ENCODE measurements at regions not wholly inside any gene's neighbourhood (a gene's known extent, or its start where the extent isn't known, plus 50 kb on each side); places are given as distances from the start of the nearest gene placed in this dataset.

DNA sequence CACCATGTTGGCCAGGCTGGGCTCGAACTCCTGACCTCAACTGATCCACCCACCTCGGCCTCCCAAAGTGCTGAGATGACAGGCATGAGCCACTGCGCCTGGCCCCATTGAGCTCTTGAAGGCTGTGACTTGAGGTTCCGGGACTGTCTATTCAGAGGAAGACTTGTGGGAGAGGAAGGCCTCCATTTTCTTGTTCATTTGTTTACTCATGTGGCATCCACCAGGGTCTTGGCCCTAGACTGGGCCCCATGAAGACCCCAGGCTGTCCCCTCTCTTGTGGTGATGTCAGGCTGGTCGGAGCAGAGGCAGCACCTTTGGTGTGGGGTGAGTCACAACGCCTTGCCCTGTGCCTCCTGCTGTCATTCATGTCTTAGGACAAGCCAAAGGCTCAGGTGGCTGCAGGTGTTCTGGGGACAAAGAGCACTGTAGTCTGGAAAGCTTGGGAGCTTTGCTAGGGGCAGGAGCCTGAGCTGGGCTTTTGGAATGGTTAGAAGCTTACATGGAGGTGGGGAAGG, 224.6 kb upstream of the C1orf174 start:
- H3K9me3 ChIP-seq (ENCODE audit: insufficient read depth, low read depth, low read length) = peaks cover 8% of the 10 kb centered on the region
- H3K27me3 ChIP-seq (ENCODE audit: insufficient read depth, low read length) = no peaks in the 10 kb centered on the region
- no peak overlapping the region for H3K4me2 ChIP-seq (ENCODE audit: low read length)
- H4K20me1 ChIP-seq (ENCODE audit: insufficient read depth, low read length) = no peaks in the 10 kb centered on the region
- H3K27ac ChIP-seq (ENCODE audit: low read depth, low read length) = no peak overlapping the region
- H3K4me3 ChIP-seq (ENCODE audit: insufficient read depth, low read depth, low read length) = no peak overlapping the region
- no peaks in the 10 kb centered on the region for H3K4me1 Mint-ChIP-seq (ENCODE audit: low read depth, unreplicated experiment)
- no peak for DNase-seq (ENCODE audit: low read depth)
- H3K27me3 Mint-ChIP-seq (ENCODE audit: low read depth, unreplicated experiment) = peaks cover 9% of the 10 kb centered on the region
- no peaks in the 10 kb centered on the region for H3K4me1 ChIP-seq (ENCODE audit: insufficient read depth, low read length)
- H3K9me3 Mint-ChIP-seq (ENCODE audit: unreplicated experiment) = peaks cover 11% of the 10 kb centered on the region
- no peak overlapping the region for H3K9ac ChIP-seq (ENCODE audit: low read length)
- H3K36me3 ChIP-seq (ENCODE audit: insufficient read depth, low read length) = no peaks in the 10 kb centered on the region
- H2AFZ ChIP-seq (ENCODE audit: low read depth, low read length) = no peak overlapping the region
- no peaks in the 10 kb centered on the region for H3K36me3 Mint-ChIP-seq (ENCODE audit: low read depth, unreplicated experiment)
- H3K27ac Mint-ChIP-seq (ENCODE audit: unreplicated experiment) = no peak overlapping the region
- no peaks in the 10 kb centered on the region for H3K79me2 ChIP-seq (ENCODE audit: insufficient read depth, low read length)
- no peak for FAIRE-seq
- H3K4me3 Mint-ChIP-seq (ENCODE audit: unreplicated experiment) = no peak overlapping the region
- TF ChIP-seq, protein P1, sequence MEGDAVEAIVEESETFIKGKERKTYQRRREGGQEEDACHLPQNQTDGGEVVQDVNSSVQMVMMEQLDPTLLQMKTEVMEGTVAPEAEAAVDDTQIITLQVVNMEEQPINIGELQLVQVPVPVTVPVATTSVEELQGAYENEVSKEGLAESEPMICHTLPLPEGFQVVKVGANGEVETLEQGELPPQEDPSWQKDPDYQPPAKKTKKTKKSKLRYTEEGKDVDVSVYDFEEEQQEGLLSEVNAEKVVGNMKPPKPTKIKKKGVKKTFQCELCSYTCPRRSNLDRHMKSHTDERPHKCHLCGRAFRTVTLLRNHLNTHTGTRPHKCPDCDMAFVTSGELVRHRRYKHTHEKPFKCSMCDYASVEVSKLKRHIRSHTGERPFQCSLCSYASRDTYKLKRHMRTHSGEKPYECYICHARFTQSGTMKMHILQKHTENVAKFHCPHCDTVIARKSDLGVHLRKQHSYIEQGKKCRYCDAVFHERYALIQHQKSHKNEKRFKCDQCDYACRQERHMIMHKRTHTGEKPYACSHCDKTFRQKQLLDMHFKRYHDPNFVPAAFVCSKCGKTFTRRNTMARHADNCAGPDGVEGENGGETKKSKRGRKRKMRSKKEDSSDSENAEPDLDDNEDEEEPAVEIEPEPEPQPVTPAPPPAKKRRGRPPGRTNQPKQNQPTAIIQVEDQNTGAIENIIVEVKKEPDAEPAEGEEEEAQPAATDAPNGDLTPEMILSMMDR (IDR thresholded peaks at IDR 0.05; ENCODE audit: insufficient read depth, low read depth, low read length) = no peak
- TF ChIP-seq EZH2 (IDR thresholded peaks at IDR 0.05; ENCODE audit: insufficient read depth, low read length) = no peak

DNA sequence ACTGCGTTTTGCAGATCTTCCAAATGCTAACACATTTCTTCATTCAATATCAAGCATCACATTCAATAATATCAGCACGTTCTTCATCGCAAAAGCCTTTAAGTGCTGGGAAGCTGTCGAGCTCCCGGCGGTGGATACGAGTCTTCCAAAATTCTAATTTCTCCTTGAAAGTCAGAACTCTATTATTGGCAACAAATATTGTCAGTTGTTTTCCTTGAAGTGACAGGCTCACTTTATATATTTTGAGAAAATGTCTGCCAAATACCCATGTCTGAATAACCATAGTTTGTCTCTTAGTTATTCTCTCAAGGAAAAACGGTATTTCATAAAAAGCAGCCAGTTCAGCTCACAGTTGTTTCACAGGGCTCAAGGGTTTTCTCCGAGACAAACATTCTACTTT, 226.2 kb upstream of the C1orf174 start:
- H3K4me2 ChIP-seq (ENCODE audit: low read length) = no peak overlapping the region
- no peaks in the 10 kb centered on the region for H3K36me3 ChIP-seq (ENCODE audit: insufficient read depth, low read length)
- Mint-ChIP-seq H3K4me1 (ENCODE audit: low read depth, unreplicated experiment) (no peaks in the 10 kb centered on the region), H3K27me3 (ENCODE audit: low read depth, unreplicated experiment) (peaks cover 7% of the 10 kb centered on the region), H3K4me3 (ENCODE audit: unreplicated experiment) (no peak overlapping the region), H3K9me3 (ENCODE audit: unreplicated experiment) (peaks cover 11% of the 10 kb centered on the region), H3K27ac (ENCODE audit: unreplicated experiment) (no peak overlapping the region), H3K36me3 (ENCODE audit: low read depth, unreplicated experiment) (no peaks in the 10 kb centered on the region)
- FAIRE-seq = no peak
- DNase-seq (ENCODE audit: low read depth) = no peak
- H3K9me3 ChIP-seq (ENCODE audit: insufficient read depth, low read depth, low read length) = peaks cover 6% of the 10 kb centered on the region
- no peak overlapping the region for H3K9ac ChIP-seq (ENCODE audit: low read length)
- H3K27ac ChIP-seq (ENCODE audit: low read depth, low read length) = no peak overlapping the region
- no peak overlapping the region for H3K4me3 ChIP-seq (ENCODE audit: insufficient read depth, low read depth, low read length)
- H3K4me1 ChIP-seq (ENCODE audit: insufficient read depth, low read length) = no peaks in the 10 kb centered on the region
- no peaks in the 10 kb centered on the region for H4K20me1 ChIP-seq (ENCODE audit: insufficient read depth, low read length)
- H2AFZ ChIP-seq (ENCODE audit: low read depth, low read length) = no peak overlapping the region
- no peaks in the 10 kb centered on the region for H3K79me2 ChIP-seq (ENCODE audit: insufficient read depth, low read length)
- TF ChIP-seq, protein P1 (IDR thresholded peaks at IDR 0.05; ENCODE audit: insufficient read depth, low read depth, low read length) = no peak
- TF ChIP-seq EZH2 (IDR thresholded peaks at IDR 0.05; ENCODE audit: insufficient read depth, low read length) = no peak
- no peaks in the 10 kb centered on the region for H3K27me3 ChIP-seq (ENCODE audit: insufficient read depth, low read length)

DNA sequence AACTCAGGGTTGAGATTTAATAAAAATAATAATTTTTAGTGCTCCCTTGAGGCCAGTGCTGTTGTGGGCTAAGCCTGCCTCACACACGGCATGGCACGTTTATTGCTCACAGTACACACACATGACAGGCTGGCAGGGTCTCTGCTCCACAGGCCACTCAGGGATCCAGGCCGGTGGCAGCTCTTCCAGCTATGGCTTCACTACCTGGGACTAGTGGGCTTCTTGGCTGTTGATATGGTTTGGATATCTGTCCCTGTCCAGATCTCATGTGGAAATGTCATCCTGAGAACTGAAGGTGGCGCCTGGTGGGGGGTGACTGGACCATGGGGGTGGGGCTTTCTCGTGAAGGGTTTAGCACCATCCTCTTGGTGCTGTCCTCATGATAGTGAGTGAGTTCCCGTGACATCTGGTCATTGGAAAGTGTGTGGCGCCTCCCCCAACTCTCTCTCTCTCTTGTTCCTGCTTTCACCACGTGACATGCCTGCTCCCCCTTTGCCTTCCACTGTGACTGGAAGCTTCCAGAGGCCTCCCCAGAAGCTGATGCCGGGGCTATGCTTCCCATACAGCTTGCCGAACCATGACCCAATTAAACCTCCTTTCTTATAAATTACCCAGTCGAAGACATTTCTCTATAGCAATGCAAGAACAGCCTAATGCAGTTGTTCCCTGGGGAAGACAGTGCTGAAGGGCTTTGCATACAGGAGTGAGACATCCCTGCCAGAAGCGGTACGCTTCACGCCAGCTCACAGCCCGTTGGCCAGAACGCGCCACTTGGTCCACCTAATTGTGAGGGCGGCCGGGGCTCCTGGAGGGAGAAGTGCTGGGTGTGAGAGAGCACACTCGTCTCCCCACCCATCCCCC, 226.9 kb upstream of the C1orf174 start:
- Histone ChIP-seq H4K20me1 (ENCODE audit: insufficient read depth, low read length) (no peaks in the 10 kb centered on the region), H3K9ac (ENCODE audit: low read length) (no peak overlapping the region), H3K4me3 (ENCODE audit: insufficient read depth, low read depth, low read length) (no peak overlapping the region), H3K36me3 (ENCODE audit: insufficient read depth, low read length) (no peaks in the 10 kb centered on the region), H3K4me1 (ENCODE audit: insufficient read depth, low read length) (no peaks in the 10 kb centered on the region), H3K9me3 (ENCODE audit: insufficient read depth, low read depth, low read length) (peaks cover 4% of the 10 kb centered on the region), H3K4me2 (ENCODE audit: low read length) (no peak overlapping the region), H3K27ac (ENCODE audit: low read depth, low read length) (no peak overlapping the region), H3K27me3 (ENCODE audit: insufficient read depth, low read length) (no peaks in the 10 kb centered on the region), H3K79me2 (ENCODE audit: insufficient read depth, low read length) (no peaks in the 10 kb centered on the region), H2AFZ (ENCODE audit: low read depth, low read length) (no peak overlapping the region)
- DNase-seq (ENCODE audit: low read depth) = no peak
- Mint-ChIP-seq H3K9me3 (ENCODE audit: unreplicated experiment) (peaks cover 12% of the 10 kb centered on the region), H3K27me3 (ENCODE audit: low read depth, unreplicated experiment) (peaks cover 7% of the 10 kb centered on the region), H3K4me1 (ENCODE audit: low read depth, unreplicated experiment) (no peaks in the 10 kb centered on the region), H3K27ac (ENCODE audit: unreplicated experiment) (no peak overlapping the region), H3K36me3 (ENCODE audit: low read depth, unreplicated experiment) (no peaks in the 10 kb centered on the region), H3K4me3 (ENCODE audit: unreplicated experiment) (no peak overlapping the region)
- TF ChIP-seq, protein P1 (IDR thresholded peaks at IDR 0.05; ENCODE audit: insufficient read depth, low read depth, low read length) = no peak
- no peak for TF ChIP-seq EZH2 (IDR thresholded peaks at IDR 0.05; ENCODE audit: insufficient read depth, low read length)
- no peak for FAIRE-seq
